NCI-H2196 (cell line): ENCODE measurements at regions not wholly inside any gene's neighbourhood (a gene's known extent, or its start where the extent isn't known, plus 50 kb on each side); places are given as distances from the start of the nearest gene placed in this dataset.

ENCODE experiments used
- DNase-seq: peaks from one replicate; lab custom pipeline; 2025; ENCODE audit not compliant: unreplicated experiment; lab: John Stamatoyannopoulos, UW

DNA sequence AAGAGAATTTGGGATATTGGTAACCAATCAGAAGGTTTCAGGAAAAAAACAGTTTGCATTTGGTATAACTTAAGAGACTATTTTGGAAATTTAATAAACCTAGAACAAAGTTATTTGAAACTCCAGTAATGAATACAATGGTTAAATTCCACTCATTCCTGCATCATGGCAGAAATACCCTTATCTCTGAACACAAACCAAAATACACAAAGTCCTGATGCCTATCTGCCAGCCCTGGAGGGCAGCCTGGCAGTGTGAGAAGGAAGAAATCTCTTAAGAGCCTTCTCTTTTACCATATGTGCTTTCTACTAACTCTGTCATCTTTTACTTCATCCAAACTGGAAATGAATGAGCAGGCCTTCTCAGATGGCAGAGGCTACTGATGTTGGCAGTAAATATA, 147.1 kb upstream of the LYZL1 start:
- DNase-seq, result no peak

DNA sequence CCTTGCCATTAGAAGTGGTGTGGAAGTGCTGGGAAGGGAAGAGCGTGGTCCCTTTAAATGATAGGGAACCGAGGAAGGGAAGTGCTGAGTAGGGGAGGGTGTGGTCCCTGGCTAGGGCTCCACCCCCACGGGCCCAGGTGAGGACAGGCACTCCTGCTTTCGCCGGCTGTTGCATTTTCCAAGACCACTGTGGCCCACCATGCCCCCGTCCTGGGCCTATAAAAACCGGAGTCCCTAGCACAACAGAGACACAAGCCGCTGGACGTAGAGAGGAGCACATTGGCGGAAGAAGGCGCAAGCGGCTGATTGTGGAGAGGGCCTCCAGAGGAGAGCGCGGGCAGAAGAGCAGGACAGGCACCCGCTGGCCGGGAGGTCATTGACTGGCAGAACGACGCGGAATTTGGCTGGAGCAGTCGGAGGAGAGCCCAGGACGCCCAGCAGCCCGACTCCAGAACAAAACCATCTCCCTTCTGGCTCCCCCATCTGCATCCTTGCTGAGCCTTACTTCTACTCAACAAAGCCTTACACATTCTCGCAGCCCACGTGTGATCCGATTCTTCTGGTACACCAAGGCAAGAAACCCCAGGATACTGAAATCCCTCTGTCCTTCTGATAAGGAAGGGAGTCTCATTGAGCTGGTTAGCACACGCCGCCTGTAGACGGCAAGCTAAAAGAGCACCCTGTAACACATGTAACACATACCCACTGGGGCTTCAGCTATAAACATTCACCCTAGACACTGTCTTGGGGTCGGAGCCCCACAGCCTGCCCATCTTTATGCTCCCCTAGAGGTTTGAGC, 146.2 kb upstream of the LYZL1 start:
- no peak for DNase-seq

GRCh38 chr10:29144126-29144525, 144.7 kb upstream of the LYZL1 start:
- DNase-seq, result no peak

DNA sequence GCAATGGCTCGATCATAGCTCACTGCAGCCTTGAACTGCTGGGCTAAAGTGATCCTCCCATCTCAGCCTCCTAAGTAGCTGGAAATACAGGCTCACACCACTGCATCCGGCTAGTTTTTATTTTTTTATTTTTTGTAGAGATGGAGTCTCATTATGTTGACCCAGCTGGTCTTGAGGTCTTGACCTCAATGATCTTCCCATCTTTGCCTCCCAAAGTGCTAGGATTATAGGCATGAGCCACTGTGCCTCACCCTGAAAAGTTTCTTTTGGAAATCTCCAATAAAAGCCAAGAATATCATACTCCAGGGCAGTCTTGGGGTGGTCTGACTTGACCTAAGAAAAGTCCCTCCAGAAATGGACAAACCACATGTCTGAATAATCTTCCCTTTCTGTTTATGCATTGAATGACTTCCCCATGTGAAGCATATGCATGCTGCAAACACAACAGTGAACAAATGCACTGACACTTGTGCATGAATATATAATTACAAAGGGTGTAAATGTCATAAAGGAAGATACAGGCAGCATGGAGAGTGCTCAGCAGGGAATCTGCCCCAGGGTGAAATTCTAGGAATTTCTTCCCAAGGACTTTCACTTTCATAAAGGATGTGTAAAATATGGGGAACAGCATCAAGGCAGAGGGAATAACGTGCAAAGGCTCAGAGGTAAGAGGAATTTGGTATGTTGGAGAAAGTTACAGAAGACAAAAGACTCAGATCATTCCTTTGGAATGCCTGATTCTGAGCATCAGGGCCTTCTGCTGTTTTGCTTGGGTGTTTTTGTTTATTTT, 142.4 kb upstream of the LYZL1 start:
- DNase-seq, result no peak

- DNase-seq, result no peak
Measured at GRCh38 chr10:29150010-29150409, 138.9 kb upstream of the LYZL1 start.

DNA sequence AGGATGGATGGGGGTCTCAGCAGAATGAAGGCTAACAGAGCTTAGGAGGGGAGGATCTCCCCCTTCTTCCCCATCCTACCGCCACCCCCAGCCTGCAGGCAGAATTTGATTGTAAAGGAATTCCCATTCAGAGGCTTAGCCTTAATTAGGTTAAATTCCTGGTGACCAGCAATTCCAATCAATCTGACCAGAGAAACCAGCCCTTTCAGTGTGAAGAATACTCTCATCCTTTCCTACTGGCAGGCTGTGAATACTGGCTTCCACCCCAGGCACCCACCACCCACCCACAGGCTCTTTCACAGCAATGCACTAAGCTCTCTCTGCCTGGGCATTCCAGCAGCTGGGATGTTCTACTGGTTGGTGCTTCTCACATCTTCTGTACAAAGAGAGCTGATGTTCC, 137.9 kb upstream of the LYZL1 start:
- DNase-seq, result no peak

DNA sequence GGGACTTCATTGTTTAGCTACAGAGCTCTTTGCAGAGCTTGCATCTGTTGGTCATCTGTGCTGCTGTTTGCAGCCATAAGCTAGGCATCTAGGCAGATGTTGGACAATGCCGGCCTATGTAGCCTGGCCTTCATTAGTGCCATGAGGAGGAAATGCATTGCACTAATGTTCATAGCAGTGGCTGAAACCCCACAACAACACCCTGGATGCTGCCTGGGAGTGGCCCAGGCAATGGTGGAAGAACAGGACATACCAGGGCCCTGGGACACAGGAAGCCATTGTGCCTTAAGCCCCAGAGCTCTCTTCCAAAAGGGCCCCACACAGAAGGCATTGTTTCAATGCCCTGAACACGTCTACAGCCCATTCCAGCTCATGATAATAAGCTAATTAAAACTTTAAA, 131.5 kb upstream of the LYZL1 start:
- DNase-seq, result no peak

DNA sequence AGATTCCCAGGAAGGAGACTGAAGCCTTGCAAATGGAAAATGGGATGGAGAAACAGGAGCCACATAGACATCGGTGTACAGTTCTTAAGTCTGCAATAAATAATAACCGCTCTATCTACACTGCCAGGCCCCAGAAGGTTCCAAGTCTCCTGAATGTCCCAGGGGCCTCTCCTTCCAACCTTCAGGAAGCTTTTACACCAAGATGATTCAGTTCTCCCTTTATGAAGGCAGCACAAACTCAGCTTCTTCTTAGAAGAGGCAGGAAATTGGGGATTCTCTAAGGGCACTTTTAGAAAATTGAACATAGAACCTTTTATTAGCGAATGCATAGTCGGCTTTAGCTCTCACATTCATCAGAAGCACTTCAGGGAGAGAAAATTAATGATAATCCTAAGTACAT, 130.8 kb upstream of the LYZL1 start:
- no peak for DNase-seq

DNA sequence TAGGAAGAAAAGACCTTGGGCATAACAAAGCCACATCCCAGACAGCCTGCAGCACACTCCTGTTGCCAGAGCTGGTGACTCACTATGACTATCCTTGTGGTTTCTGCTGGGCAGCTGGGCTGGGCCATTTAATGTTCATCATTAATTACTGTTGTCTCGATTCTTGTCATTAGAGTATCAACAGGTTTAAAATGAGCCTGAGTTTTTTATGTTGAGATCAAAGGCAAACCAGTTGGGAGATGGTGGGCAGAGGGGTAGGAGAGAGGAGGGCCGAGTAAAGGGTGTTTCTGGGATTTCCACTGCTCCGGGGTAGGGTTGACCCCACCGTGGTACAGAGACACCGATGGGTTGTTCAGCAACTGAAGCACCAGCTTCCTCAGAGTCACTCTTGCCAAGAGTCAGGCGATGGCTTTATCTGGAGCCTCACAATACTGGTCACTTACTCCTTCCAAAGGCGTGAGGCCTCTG, 128.7 kb upstream of the LYZL1 start:
- DNase-seq, result no peak

DNA sequence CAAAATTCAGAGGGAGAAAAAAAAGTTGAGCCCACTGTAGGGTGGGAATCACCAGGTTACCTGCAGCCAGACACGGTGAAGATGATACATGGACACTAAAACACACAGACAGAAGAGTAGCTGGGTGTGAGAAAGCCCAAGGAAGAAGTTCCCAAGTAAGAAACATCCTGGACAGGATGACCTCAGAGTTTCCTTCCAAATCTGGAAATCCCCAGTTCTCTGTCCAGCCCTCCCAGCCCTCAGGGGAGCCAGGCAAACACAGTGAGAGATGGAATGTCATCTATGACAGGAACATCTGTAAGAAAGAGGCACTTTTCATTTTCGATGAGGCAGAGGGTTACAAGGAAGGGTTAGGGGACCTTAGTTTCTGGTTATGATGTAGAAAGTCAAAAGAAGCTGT, 125.1 kb upstream of the LYZL1 start:
- DNase-seq, result no peak

DNA sequence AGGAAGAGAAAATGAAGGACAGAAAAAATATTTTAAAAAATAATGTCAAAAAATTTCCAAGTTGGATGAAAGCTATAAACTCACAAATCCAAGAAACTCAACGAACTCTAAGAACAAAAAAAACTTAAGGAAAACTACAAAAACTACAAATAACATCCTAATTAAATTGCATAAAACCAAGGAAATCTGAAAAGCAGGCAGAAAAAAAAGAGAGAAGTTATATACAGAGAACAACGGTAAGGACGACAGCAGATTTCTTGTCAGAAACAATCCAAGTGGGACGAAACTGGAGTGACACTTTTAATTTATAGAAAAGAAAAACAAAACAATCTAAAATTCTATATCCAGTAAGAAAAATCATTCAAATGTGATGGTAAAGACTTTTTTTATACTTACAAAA, 122.2 kb upstream of the LYZL1 start:
- DNase-seq, result no peak

GRCh38 chr10:29169021-29169420, 119.8 kb upstream of the LYZL1 start:
- DNase-seq, result no peak

DNA sequence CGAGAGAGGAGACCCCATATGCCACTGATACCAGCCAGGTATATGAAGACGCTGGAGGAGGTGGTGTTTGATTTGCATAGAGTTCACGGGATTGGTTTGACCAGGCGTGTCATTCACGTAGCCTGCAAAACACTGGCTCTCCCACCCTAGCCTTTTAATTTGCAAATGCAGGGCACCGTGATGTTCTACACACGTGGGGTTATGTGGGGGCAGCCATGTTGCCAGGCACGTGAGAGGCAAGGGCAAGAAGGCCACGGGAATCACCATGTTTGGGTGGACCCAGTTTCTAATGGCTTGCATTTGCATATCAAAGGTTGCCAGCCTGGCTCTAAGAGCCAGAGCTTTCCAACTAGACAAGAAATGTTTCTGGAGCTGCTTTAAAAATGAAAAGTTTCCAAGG, 117.2 kb upstream of the LYZL1 start:
- DNase-seq, result no peak

DNA sequence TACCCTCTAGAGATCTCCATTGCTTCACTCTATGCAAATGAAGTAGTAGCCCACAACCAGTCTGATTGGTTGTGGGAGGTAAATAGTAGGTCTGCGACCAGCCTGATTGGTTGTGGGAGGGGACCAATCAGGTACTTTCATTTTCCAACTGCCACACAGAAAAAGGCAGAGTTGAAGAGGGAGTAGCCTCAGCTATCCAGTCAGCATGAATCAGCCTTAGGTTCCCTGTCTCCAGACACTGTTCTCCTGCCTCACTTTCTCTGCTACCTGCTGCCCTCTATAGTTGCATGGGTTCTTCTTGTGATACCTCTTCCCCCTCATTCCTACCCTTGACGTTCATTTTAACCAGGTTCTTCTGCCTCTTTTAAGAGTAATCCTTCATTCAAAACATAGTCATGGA, 114.5 kb upstream of the LYZL1 start:
- DNase-seq, result no peak

DNA sequence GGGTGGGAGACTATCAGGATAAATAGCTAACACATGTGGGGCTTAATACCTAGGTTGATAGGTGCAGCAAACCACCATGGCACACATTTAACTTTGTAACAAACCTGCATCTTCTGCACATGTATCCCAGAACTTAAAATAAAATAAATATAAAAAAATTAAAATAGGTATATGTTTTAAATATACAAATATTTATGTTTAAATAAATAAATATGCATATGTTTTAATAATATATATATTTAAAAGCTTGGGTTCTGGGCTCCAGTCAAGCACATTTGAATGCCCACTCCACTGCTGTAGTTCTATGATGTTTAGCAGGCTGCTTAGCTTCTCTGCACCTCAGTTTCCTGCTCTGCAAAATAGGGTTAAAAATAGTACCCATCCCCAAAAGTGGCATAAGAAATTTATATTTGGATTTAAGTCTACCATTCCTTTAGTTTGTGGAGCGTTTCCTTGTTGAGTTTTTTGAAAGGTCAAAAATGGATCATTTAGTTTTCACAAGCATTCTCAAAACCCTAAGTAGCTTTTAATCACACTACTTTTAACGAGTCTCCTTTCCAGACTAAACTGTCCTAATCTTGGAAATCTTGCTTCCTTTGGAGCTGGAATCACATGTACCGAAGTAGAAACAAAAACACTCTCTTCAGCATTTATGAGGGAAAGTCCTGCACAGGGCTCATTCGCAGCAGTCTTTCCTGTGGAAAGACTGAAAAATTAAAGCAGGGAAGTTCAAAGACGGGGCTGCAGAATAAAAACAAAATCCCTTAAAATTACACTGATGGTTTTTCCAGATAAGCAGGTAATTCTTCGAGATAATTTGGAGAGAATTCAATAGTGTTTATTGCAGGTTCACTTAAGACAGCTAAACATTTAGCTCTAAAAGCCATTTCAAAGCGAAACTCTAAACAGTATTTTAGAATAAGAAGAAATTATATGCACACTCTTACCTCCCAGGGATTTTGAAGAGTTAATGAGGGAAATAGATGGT, 111.7 kb upstream of the LYZL1 start:
- DNase-seq, result no peak

GRCh38 chr10:29181936-29182335, 106.9 kb upstream of the LYZL1 start:
- no peak for DNase-seq

GRCh38 chr10:29183301-29183945, 105.4 kb upstream of the LYZL1 start:
- DNase-seq, result no peak

DNA sequence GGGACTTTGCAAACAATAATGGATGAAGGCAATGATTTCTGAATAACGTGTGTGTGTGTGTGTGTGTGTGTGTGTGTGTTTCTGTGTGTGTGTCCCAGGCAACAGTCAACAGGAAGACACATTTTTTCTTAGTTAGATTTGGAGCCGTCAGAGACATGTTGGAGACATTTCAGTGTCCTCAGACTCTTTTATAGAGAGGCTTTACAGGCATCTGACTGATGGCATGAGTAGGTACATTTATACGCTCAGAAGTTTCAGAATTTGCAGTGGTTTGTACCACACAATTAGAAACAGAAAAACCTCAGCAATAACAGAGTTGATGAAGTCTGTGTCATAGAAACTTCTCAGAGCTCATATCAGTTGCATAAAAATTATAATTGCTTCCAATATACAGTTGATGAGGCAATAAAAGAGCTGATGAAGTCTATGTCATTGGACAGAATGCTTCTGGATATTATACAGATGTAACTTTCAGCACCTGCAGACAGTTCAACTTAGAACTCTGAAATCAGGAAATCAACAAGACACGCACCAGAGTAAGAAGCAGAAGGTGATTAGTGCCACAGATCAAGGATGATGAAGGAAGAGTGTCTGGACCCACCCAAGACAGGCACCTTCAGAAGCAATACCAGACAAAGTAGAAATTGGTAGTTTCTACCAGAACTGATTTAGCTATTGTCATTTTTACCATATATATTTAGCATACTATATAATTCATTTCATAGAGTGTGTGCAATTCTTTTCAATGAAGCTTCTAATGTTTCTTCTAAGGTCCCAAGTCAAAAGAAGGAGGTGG, 104.5 kb upstream of the LYZL1 start:
- no peak for DNase-seq

DNA sequence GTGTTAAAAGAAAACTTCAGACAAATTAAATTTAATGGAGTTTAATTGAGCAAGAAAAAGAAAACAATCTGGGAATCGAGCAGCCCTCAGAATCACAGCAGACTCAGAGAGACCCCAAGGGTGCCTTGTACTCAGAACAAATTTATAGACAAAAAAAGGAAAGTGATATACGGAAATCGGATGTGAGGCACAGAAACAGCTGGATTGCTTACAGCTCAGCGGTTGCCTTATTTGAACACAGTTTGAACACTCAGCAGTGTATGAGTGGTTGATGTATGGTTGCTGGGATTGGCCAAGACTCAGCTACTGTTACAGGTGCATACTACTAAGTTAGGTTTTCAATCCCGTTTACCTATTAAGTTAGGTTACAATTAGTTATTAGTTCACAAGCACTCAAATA, 103.8 kb upstream of the LYZL1 start:
- no peak for DNase-seq

GRCh38 chr10:29186221-29186620, 102.6 kb upstream of the LYZL1 start:
- no peak for DNase-seq
